Mammary epithelial cell (primary cell): ENCODE measurements at regions not wholly inside any gene's neighbourhood (a gene's known extent, or its start where the extent isn't known, plus 50 kb on each side); places are given as distances from the start of the nearest gene placed in this dataset.

ENCODE experiments used
- EZH2 ChIP-seq: IDR thresholded peaks from 2 replicates; pipeline ENCODE4 v1.6.1; 2012; ENCODE audit warnings: low read length, inconsistent platforms, borderline replicate concordance
- TF ChIP-seq, protein P1 (sequence below), 2 donors: IDR thresholded peaks in 1 of 2; conservative IDR thresholded peaks in 1 of 2; 2 replicates each; pipeline ENCODE4 v1.5.1; 2011 to 2012; ENCODE audit warnings: inconsistent platforms in 2 of 2, low read length in 2 of 2, mild to moderate bottlenecking in 2 of 2, control low read depth in 1 of 2, low read depth in 1 of 2; ENCODE audit not compliant: insufficient read depth in 1 of 2; ENCODE audit errors: extremely low read depth in 1 of 2

GRCh38 chr10:90470966-90471365, 386.9 kb downstream of the HTR7 start:
- TF ChIP-seq, protein P1, sequence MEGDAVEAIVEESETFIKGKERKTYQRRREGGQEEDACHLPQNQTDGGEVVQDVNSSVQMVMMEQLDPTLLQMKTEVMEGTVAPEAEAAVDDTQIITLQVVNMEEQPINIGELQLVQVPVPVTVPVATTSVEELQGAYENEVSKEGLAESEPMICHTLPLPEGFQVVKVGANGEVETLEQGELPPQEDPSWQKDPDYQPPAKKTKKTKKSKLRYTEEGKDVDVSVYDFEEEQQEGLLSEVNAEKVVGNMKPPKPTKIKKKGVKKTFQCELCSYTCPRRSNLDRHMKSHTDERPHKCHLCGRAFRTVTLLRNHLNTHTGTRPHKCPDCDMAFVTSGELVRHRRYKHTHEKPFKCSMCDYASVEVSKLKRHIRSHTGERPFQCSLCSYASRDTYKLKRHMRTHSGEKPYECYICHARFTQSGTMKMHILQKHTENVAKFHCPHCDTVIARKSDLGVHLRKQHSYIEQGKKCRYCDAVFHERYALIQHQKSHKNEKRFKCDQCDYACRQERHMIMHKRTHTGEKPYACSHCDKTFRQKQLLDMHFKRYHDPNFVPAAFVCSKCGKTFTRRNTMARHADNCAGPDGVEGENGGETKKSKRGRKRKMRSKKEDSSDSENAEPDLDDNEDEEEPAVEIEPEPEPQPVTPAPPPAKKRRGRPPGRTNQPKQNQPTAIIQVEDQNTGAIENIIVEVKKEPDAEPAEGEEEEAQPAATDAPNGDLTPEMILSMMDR (conservative IDR thresholded peaks at IDR 0.05 in 1 of 2, IDR thresholded peaks at IDR 0.05 in 1 of 2; ENCODE audit: extremely low read depth in 1 of 2, insufficient read depth in 1 of 2, low read depth in 1 of 2, low read length in 2 of 2): no peak
- no peak for TF ChIP-seq EZH2
